ENCODE measurements at regions not wholly inside any gene's neighbourhood (a gene's known extent, or its start where the extent isn't known, plus 50 kb on each side); places are given as distances from the start of the nearest gene placed in this dataset.

DNA sequence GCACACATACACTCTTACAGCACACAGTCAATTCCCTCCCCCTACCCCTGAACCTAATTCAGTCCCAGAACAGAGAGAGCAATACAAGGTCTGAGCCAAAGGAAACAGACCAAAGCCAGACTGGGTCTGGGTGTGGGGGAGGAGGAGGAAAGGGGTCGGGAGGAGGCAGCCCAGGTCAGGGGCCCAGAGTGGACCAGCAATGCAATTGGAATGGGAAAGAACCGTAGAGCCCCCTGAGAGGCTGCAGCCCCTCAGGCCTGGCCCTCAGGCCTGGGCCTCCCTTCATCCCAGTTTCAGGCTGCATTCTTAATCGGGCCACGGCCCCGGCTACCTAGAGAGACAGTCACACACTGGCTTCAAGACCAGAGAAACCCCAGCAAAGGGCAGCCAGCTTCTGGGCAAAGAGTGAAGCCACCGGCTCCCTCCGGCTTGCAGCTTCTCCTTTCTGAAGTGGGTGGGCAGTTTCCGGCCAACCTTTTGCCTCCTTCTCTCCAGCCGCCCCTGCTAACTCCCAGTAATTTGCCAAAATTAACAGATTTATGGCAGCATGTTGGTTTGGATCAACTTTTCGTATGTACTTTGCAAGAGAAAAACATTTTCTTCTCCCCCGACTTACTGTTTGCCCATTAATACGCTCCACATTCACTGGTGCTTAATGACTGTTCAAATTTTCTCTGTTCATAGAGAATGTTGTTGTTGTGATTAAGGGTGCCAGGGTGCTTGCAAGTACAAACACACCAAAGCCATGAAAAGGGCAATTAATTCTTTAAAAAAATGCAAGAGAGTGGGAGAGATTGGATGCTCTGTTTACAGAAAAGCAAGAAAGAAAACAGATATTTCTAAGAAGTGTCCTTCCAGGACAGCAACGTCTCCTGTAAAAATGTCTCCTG is 488.3 kb downstream of the MN1 start (continued):
- TF ChIP-seq RAD21 (IDR thresholded peaks at IDR 0.05 in 1 of 2, conservative IDR thresholded peaks at IDR 0.05 in 1 of 2; ENCODE audit: low read depth in 2 of 2, low read length in 2 of 2) (no peak), SIN3A (conservative IDR thresholded peaks at IDR 0.05 in 1 of 2, IDR thresholded peaks at IDR 0.05 in 1 of 2; ENCODE audit: low read depth in 1 of 2, low read length in 2 of 2) (no peak), TCF12 (IDR thresholded peaks at IDR 0.05; ENCODE audit: low read depth, low read length) (no peak)

Measured in H1 (cell line).